Stomach (tissue), 8 donors: ENCODE measurements at regions not wholly inside any gene's neighbourhood (a gene's known extent, or its start where the extent isn't known, plus 50 kb on each side); places are given as distances from the start of the nearest gene placed in this dataset.

Experiments used
- DNase-seq, 2 donors: peaks; one replicate each; pipeline versions ENCODE4 v3.0.0 to v3.0.0-alpha.2; 2013 to 2019
- H3K27ac ChIP-seq, 5 donors: fragments of 200-600 bp in 4 of 5; sonication (generic) in 4 of 5; one replicate each; pipeline ENCODE4 v1.5.1; 2013 to 2019; ENCODE audit warnings: mild to moderate bottlenecking in 1 of 5, moderate library complexity in 1 of 5
- H3K27me3 ChIP-seq, 3 donors: fragments of 200-600 bp; sonication (generic); one replicate each; pipeline ENCODE4 v1.5.1; 2017 to 2019; ENCODE audit warnings: mixed run types in 1 of 3
- H3K36me3 ChIP-seq, 4 donors: fragments of 200-600 bp; sonication (generic); 1 replicate in 3 of 4; 2 replicates in 1 of 4; pipeline ENCODE4 v1.5.1; 2016 to 2019
- H3K4me1 ChIP-seq, 4 donors: fragments of 200-600 bp; sonication (generic); one replicate each; pipeline ENCODE4 v1.5.1; 2016 to 2019
- H3K4me3 ChIP-seq, 4 donors: fragments of 200-600 bp; sonication (generic) in 3 of 4; one replicate each; pipeline ENCODE4 v1.5.1; 2016 to 2019; ENCODE audit warnings: mild to moderate bottlenecking in 1 of 4
- H3K9me3 ChIP-seq, 4 donors: fragments of 200-600 bp; sonication (generic); one replicate each; pipeline ENCODE4 v1.5.1; 2016 to 2019
- EP300 ChIP-seq: sonication (generic); formaldehyde crosslinking; IDR thresholded peaks from one replicate; pipeline ENCODE4 v1.6.1; 2017; ENCODE audit warnings: antibody characterized with exemption
- POLR2A ChIP-seq, 4 donors: fragments of 450-650 bp; IDR thresholded peaks; one replicate each; pipeline ENCODE4 v1.6.1; 2016; ENCODE audit warnings: antibody characterized with exemption in 4 of 4, control low read depth in 2 of 4, mild to moderate bottlenecking in 1 of 4, moderate library complexity in 1 of 4
- POLR2AphosphoS5 ChIP-seq, 3 donors: sonication (generic); formaldehyde crosslinking; IDR thresholded peaks; one replicate each; pipeline ENCODE4 v1.6.1; 2016; ENCODE audit warnings: antibody characterized with exemption in 3 of 3
- WGBS, 5 donors: extraction: QIAGEN DNeasy Blood & Tissue Kit in 3 of 5; methylation state at CpG; one replicate each; pipeline versions ENCODE4 v1.1.5 to v1.1.7; 2013 to 2018; 5-methylcytosine and 5-hydroxymethylcytosine counted together
- intact Hi-C: fragments of 100-400 bp; cut with DNase I; formaldehyde crosslinking; loops from one replicate; pipeline ENCODE4 v1.15.1; 2023; ENCODE audit warnings: low total_unique reads
- TF ChIP-seq, protein P1 (sequence below), 7 experiments: fragments of 450-650 bp in 4 of 7; fragments of 200-600 bp in 3 of 7; sonication (generic) in 3 of 7; IDR thresholded peaks; one replicate each; pipeline ENCODE4 v1.5.1; 2016 to 2019; ENCODE audit warnings: antibody characterized with exemption in 7 of 7, control low read depth in 2 of 7, mild to moderate bottlenecking in 1 of 7
- donor health status: healthy with polysubstance abuse.
- donor health status: Bipolar disorder and iron deficiency.
- donor health status: healthy.

DNA sequence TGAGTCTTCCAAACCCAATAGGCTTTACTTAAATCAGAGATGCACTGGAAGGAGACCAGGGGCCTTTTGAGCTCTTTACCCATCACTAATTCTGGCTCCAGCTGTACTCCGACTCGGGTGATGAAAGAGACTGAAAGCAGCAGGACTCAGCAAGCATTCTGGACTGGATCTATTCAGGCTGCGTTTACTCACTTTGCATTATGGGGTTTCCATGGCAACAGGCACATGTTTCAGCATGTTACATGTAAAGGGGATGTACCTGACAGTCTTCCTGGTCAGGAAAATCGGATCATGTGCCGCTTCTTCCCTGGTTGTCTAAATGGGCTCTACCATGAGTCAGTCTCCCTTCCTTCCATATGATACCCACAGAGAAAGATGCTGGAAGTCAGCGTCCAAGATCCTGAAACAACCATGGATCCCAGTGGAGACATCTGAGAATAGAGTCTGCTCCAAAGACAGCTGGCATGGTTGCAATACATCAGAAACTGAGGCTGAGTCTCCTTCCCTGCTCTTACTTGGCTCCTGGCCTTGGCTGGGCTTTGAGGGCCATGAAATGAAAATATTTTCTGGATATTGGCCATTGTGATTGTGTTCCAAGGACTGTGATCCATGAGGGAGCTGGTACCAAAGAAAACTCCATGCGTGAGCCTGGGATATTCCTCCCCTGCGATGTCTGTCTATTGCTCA lies 102.5 kb upstream of the TNC start:
- no peaks in the 10 kb centered on the region for H3K27me3 ChIP-seq
- peak in 1 of 2 donors; percentile 63 for DNase-seq
- no peak for TF ChIP-seq EP300
- H3K4me1 ChIP-seq = no peaks in the 10 kb centered on the region
- intact Hi-C loops = no loop called here
- no peak overlapping the region for H3K27ac ChIP-seq
- H3K9me3 ChIP-seq = no peaks in the 10 kb centered on the region
- H3K4me3 ChIP-seq = no peak overlapping the region
- 78 to 89% (median 84%) methylated on average over 8 of the region's 8 CpGs for WGBS, 5 donors
- H3K36me3 ChIP-seq = no peaks in the 10 kb centered on the region

DNA sequence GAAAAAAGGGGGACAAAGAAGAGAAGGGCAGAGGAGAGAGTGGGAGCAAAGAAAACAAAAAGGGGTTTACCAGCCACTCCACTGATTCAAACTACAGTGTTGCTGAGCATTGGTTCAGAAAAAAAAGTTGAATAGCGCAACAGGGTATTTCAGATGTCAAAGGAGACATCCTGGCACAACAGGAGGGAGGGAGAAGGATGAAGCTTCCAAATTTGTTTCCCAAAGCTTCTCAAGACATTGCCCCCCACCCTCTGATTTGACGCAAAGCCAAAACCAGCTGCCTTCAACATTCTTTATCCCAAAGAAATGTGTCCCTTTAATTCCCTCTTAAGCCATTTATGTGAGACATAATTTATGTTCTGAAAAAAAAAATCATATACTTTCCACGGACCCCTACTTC lies 105.5 kb upstream of the TNC start:
- no peak for DNase-seq
- 58 to 72% (median 60%) methylated on average over 3 of the region's 3 CpGs for WGBS, 5 donors
- no peaks in the 10 kb centered on the region for H3K9me3 ChIP-seq
- TF ChIP-seq, protein P1, sequence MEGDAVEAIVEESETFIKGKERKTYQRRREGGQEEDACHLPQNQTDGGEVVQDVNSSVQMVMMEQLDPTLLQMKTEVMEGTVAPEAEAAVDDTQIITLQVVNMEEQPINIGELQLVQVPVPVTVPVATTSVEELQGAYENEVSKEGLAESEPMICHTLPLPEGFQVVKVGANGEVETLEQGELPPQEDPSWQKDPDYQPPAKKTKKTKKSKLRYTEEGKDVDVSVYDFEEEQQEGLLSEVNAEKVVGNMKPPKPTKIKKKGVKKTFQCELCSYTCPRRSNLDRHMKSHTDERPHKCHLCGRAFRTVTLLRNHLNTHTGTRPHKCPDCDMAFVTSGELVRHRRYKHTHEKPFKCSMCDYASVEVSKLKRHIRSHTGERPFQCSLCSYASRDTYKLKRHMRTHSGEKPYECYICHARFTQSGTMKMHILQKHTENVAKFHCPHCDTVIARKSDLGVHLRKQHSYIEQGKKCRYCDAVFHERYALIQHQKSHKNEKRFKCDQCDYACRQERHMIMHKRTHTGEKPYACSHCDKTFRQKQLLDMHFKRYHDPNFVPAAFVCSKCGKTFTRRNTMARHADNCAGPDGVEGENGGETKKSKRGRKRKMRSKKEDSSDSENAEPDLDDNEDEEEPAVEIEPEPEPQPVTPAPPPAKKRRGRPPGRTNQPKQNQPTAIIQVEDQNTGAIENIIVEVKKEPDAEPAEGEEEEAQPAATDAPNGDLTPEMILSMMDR (IDR thresholded peaks at IDR 0.05) = no peak
- TF ChIP-seq EP300 = no peak
- no peak for TF ChIP-seq POLR2AphosphoS5 (IDR thresholded peaks at IDR 0.05)
- no peak for TF ChIP-seq POLR2A (IDR thresholded peaks at IDR 0.05)
- intact Hi-C loops = no loop called here
- H3K36me3 ChIP-seq = no peaks in the 10 kb centered on the region
- no peak overlapping the region for H3K4me3 ChIP-seq
- no peak overlapping the region for H3K27ac ChIP-seq
- H3K4me1 ChIP-seq = no peaks in the 10 kb centered on the region
- no peaks in the 10 kb centered on the region for H3K27me3 ChIP-seq

DNA sequence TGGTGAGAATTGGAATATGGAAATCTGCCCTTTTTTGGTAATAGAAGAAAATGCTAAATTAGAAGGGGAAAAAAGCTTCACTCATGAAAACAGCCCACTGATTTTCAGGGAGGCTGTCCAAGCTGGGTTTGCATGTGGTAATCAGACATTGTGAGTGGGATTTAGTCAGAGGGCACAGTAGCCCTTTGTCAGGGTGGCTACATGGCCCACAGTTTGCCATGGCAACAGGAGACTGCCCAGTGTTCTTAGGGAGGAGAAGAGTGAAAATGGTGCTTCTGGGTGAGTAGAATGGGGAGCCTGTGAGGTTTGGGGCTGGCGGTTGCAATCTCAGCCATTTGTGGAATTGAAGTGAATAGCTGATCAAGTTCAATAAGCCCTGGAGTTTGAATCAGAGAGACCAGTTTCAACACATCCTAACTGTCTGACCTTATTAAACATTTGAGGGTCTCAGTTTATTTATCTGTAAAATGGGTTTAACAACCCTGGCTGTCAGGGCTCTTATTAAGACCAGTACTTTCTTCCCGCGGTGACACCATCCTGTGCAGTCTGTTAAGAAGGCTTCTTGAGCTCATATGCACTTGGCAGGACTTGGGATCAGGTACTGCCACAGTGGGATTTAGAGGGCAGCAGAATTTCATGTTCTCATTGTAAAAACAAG lies 107.6 kb upstream of the TNC start:
- no peak for DNase-seq
- H3K36me3 ChIP-seq = no peaks in the 10 kb centered on the region
- H3K27ac ChIP-seq = no peak overlapping the region
- 91 to 98% (median 94%) methylated on average over 3 of the region's 3 CpGs for WGBS, 5 donors
- H3K27me3 ChIP-seq = no peaks in the 10 kb centered on the region
- no peak overlapping the region for H3K4me3 ChIP-seq
- H3K4me1 ChIP-seq = no peaks in the 10 kb centered on the region
- intact Hi-C loops = no loop called here
- no peaks in the 10 kb centered on the region for H3K9me3 ChIP-seq
- TF ChIP-seq, protein P1 (IDR thresholded peaks at IDR 0.05) = no peak
- TF ChIP-seq EP300 (no peak), POLR2A (IDR thresholded peaks at IDR 0.05) (no peak), POLR2AphosphoS5 (IDR thresholded peaks at IDR 0.05) (no peak)

GRCh38 chr9:115226152-115226551 lies 108.2 kb upstream of the TNC start:
- TF ChIP-seq POLR2AphosphoS5 (IDR thresholded peaks at IDR 0.05) (no peak), POLR2A (IDR thresholded peaks at IDR 0.05) (no peak), EP300 (no peak)
- TF ChIP-seq, protein P1 (IDR thresholded peaks at IDR 0.05) = no peak
- 88 to 95% (median 90%) methylated on average over 3 of the region's 3 CpGs for WGBS, 5 donors
- intact Hi-C loops = no loop called here
- no peaks in the 10 kb centered on the region for H3K9me3 ChIP-seq
- H3K36me3 ChIP-seq = no peaks in the 10 kb centered on the region
- no peaks in the 10 kb centered on the region for H3K27me3 ChIP-seq
- no peak for DNase-seq
- no peak overlapping the region for H3K4me3 ChIP-seq
- H3K27ac ChIP-seq = no peak overlapping the region
- H3K4me1 ChIP-seq = no peaks in the 10 kb centered on the region

DNA sequence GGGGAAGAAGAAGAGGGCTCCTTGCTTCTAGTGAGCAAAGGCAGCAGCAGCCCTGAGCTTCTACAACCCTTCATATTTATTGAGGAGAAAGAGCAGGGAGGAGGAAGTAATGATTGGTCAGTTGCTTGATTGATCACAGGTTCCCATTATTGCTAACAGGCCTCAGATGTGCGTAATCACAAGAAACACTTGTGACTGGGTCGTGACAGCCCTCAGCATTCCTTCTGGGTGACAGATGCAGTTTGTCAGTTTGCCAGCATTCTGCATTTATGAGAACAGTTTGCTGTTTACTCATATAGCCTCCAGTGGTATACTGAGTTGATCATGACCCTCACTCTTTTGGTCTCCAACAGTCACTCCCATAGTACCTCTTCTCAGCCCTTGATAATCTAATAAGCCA lies 111.5 kb upstream of the TNC start:
- H3K4me3 ChIP-seq = no peak overlapping the region
- no peaks in the 10 kb centered on the region for H3K27me3 ChIP-seq
- no peaks in the 10 kb centered on the region for H3K9me3 ChIP-seq
- intact Hi-C loops = no loop called here
- H3K27ac ChIP-seq = no peak overlapping the region
- TF ChIP-seq, protein P1 (IDR thresholded peaks at IDR 0.05) = no peak
- TF ChIP-seq EP300 (no peak), POLR2A (IDR thresholded peaks at IDR 0.05) (no peak), POLR2AphosphoS5 (IDR thresholded peaks at IDR 0.05) (no peak)
- WGBS, 5 donors = 75 to 90% (median 89%) methylated on average over 2 of the region's 2 CpGs
- DNase-seq = no peak
- no peaks in the 10 kb centered on the region for H3K4me1 ChIP-seq
- no peaks in the 10 kb centered on the region for H3K36me3 ChIP-seq
